Body of pancreas (tissue), 4 donors: ENCODE measurements at regions not wholly inside any gene's neighbourhood (a gene's known extent, or its start where the extent isn't known, plus 50 kb on each side); places are given as distances from the start of the nearest gene placed in this dataset.
"Not testable (repeated sequence)": the region's sequence is repeated elsewhere in the genome, so short reads cannot be mapped to it uniquely, and the experiment has no call there.

Experiments
- ATAC-seq: fragments of 150-250 bp; one replicate; pipeline ENCODE4 v1.9.1; 2016
- DNase-seq, 4 donors: peaks; one replicate each; pipeline ENCODE4 v3.0.0-alpha.2; 2019
- H3K27ac ChIP-seq, 4 donors: fragments of 200-600 bp; sonication (generic); 1 replicate in 3 of 4; 2 replicates in 1 of 4; pipeline versions ENCODE4 v1.5.1 to v1.6.1; 2016 to 2019; ENCODE audit warnings: mild to moderate bottlenecking in 1 of 4, mixed read lengths in 1 of 4, moderate library complexity in 1 of 4
- H3K27me3 ChIP-seq, 2 donors: fragments of 200-600 bp; sonication (generic); one replicate each; pipeline ENCODE4 v1.6.0; 2016; ENCODE audit warnings: mild to moderate bottlenecking in 1 of 2
- H3K36me3 ChIP-seq, 2 donors: fragments of 200-600 bp; sonication (generic); replicated peaks in 1 of 2; 2 replicates each; pipeline ENCODE4 v1.5.1; 2016; ENCODE audit warnings: low read depth in 2 of 2; ENCODE audit not compliant: insufficient read depth in 1 of 2
- H3K4me1 ChIP-seq: fragments of 200-600 bp; sonication (generic); one replicate; pipeline ENCODE4 v1.6.0; 2016
- H3K4me3 ChIP-seq, 2 donors: fragments of 200-600 bp; sonication (generic); 1 replicate in 1 of 2; 2 replicates in 1 of 2; pipeline ENCODE4 v1.5.1; 2016 to 2019
- H3K9me3 ChIP-seq, 3 donors: fragments of 200-600 bp; sonication (generic); 1 replicate in 2 of 3; 2 replicates in 1 of 3; pipeline ENCODE4 v1.5.1; 2016
- CTCF ChIP-seq, 7 experiments: fragments of 450-650 bp in 4 of 7; fragments of 200-600 bp in 3 of 7; sonication (generic) in 3 of 7; IDR thresholded peaks; one replicate each; pipeline ENCODE4 v1.5.1; 2016 to 2019; ENCODE audit warnings: antibody characterized with exemption in 7 of 7
- POLR2A ChIP-seq, 3 donors: fragments of 450-650 bp; IDR thresholded peaks; one replicate each; pipeline ENCODE4 v1.6.1; 2016; ENCODE audit warnings: antibody characterized with exemption in 3 of 3, mild to moderate bottlenecking in 2 of 3
- WGBS, 2 donors: methylation state at CpG; one replicate each; pipeline ENCODE4 v1.1.5; 2017; 5-methylcytosine and 5-hydroxymethylcytosine counted together
- intact Hi-C: fragments of 100-400 bp; cut with DNase I; formaldehyde crosslinking; loops from one replicate; pipeline ENCODE4 v1.15.1; 2023

- no peak for DNase-seq
- no peaks in the 10 kb centered on the region for H3K4me1 ChIP-seq
- no peak overlapping the region for H3K4me3 ChIP-seq
- H3K36me3 ChIP-seq = no peaks in the 10 kb centered on the region
- H3K27ac ChIP-seq = no peak overlapping the region
- TF ChIP-seq POLR2A (IDR thresholded peaks at IDR 0.05) = no peak
- no peak for TF ChIP-seq CTCF (IDR thresholded peaks at IDR 0.05)
- H3K27me3 ChIP-seq = no peaks in the 10 kb centered on the region
- no peak for ATAC-seq
- intact Hi-C loops = no loop called here
- 82% methylated on average over 11 of the region's 11 CpGs for WGBS, 2 donors
- H3K9me3 ChIP-seq = no peaks in the 10 kb centered on the region
Observed at GRCh38 chr18:39162013-39162827, 1596.6 kb upstream of the CELF4 start.

- no peaks in the 10 kb centered on the region for H3K9me3 ChIP-seq
- no peaks in the 10 kb centered on the region for H3K4me1 ChIP-seq
- intact Hi-C loops = no loop called here
- TF ChIP-seq POLR2A (IDR thresholded peaks at IDR 0.05) = no peak
- no peak for TF ChIP-seq CTCF (IDR thresholded peaks at IDR 0.05)
- no peaks in the 10 kb centered on the region for H3K27me3 ChIP-seq
- no peaks in the 10 kb centered on the region for H3K36me3 ChIP-seq
- 42 to 61% methylated on average over 3 of the region's 3 CpGs for WGBS, 2 donors
- DNase-seq (no peak), ATAC-seq (no peak)
- H3K4me3 ChIP-seq = no peak overlapping the region
- H3K27ac ChIP-seq = no peak overlapping the region
Observed at GRCh38 chr18:39149211-39149806, 1583.7 kb upstream of the CELF4 start.

GRCh38 chr18:39134255-39134654 lies 1568.7 kb upstream of the CELF4 start:
- Histone ChIP-seq H3K4me1 (no peaks in the 10 kb centered on the region), H3K9me3 (no peaks in the 10 kb centered on the region), H3K27ac (no peak overlapping the region), H3K36me3 (no peaks in the 10 kb centered on the region), H3K27me3 (no peaks in the 10 kb centered on the region), H3K4me3 (no peak overlapping the region)
- TF ChIP-seq POLR2A (IDR thresholded peaks at IDR 0.05) (no peak), CTCF (IDR thresholded peaks at IDR 0.05) (no peak)
- 75 to 86% methylated on average over 3 of the region's 3 CpGs for WGBS, 2 donors
- intact Hi-C loops = no loop called here
- ATAC-seq = no peak
- no peak for DNase-seq

- 54 to 64% methylated on average over 3 of the region's 3 CpGs for WGBS, 2 donors
- ATAC-seq, H3K36me3 ChIP-seq, H3K4me3 ChIP-seq, intact Hi-C loops, DNase-seq, H3K4me1 ChIP-seq, H3K27me3 ChIP-seq, H3K9me3 ChIP-seq, H3K27ac ChIP-seq: not testable (repeated sequence)
Observed at GRCh38 chr18:39127538-39127937, 1561.9 kb upstream of the CELF4 start.

GRCh38 chr18:39113790-39114189 lies 1548.2 kb upstream of the CELF4 start:
- DNase-seq = no peak
- H3K27ac ChIP-seq = no peak overlapping the region
- no peak for ATAC-seq
- no peaks in the 10 kb centered on the region for H3K4me1 ChIP-seq
- no peaks in the 10 kb centered on the region for H3K9me3 ChIP-seq
- no peaks in the 10 kb centered on the region for H3K36me3 ChIP-seq
- TF ChIP-seq CTCF (IDR thresholded peaks at IDR 0.05) = no peak
- no peak for TF ChIP-seq POLR2A (IDR thresholded peaks at IDR 0.05)
- intact Hi-C loops = no loop called here
- no peaks in the 10 kb centered on the region for H3K27me3 ChIP-seq
- WGBS, 2 donors = 62 to 70% methylated on average over 1 of the region's 1 CpG
- H3K4me3 ChIP-seq = no peak overlapping the region
